ENCODE measurements at regions not wholly inside any gene's neighbourhood (a gene's known extent, or its start where the extent isn't known, plus 50 kb on each side); places are given as distances from the start of the nearest gene placed in this dataset.

DNA sequence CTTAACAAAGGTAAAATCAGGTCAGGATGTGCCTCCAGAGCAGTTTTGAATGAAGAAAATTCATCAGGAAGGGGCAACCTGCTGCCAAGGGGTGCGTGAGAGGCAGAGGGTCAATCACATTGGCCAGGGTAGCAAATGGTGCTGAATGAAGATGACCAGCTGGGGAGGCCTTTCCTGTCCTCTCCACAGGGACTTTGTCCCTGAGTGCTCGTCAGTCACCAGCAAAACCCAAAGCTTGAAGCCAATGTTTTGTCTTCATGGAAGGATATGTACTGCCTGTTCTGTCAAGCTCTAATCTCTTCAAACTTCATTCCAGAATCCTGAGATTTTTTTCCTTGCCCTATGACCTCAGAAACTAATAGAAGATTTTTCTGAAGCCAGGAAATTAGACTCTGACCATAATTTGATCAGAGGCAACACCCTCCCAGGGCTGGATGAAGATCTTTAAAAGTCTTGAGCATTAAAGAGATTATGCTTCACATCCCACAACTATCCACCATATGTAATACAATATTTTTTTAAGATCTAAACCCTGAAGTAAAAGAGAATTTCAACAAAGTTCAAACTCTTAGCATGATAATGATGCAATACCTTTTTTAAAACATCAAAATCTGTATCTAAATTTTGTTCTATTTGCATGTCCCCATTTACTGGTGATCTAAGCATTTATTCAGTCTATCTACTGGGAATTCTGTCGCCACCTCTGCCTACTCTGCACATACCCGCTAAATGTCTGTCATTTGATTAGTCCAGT, 243.0 kb downstream of the SNX13 start:
- no peak for DNase-seq (ENCODE audit: low spot score)

DNA sequence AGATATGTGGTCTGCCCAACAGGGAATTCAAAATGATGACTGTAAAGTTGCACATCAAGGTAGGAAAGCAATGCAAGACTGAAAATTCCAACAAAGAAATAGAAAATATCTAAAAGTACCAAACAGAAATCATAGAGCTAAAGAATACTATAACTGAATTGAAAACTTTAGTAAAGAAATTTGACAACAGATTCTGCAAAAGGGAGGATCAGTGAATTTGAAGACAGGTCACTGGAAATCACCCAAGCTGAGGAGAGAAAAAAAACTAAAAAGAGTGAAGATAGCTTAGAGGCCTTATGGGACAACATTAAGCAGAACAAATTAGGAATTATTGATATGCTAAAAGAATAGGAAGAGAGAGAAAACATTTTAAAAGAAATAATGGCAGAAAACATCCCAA, 240.6 kb downstream of the SNX13 start:
- no peak for DNase-seq (ENCODE audit: low spot score)

DNA sequence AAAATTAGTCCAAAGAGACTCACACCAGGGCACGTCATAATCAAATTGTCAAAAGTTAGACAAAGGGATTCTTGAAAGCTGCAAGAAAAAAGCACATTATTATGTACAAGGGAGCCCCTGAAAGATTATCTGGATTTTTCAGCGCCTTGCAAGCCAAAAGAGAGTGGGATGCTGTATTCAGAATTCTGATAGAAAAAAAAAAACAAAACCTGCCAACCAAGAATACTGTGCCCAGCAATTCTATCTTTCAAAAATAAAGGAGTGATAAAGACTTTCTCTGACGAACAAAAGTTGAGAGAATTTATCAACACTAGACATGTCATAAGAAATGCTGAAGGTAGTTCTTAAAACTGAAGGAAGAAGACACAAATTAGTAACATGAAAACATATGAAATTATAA, 240.2 kb downstream of the SNX13 start:
- DNase-seq (ENCODE audit: low spot score), result no peak

DNA sequence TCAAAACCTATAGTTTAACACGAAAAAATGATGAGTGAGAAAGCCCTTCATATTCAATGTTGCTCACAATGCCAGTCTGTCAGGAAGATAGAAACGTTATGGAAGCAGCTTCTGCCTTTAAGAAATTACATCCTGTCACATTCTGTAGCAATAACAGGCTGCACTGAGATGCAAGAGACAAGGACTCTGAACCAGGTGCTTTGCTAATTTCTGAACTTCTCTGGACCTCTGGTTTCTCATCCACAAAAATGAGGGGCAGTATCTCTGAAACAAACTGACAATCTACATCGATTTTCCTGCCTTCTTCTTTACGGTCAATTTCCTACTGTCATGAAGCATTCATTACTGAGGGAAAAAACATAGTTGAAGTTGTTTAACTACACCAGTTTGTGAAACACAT, 234.0 kb downstream of the SNX13 start:
- DNase-seq (ENCODE audit: low spot score), result no peak

DNA sequence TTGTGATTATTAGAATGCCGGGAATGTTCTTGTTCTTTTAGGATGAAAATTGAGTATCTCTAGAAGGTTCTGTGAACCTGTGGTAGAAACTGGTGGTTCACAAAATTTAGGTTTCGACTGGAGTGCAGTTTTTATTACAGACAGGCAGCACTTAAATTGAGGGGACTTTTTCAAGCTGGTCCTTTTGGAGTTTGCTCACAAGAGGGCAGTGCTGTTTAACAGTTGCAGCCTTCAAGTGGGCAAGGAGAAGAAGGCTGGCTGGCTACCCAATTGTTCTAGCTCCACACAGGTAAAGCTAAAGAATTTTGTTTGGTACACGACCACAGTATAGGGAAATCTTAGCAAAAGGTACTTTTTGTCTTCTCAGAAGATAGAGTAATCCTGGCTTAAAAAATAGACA, 233.6 kb downstream of the SNX13 start:
- DNase-seq (ENCODE audit: low spot score), result no peak

DNA sequence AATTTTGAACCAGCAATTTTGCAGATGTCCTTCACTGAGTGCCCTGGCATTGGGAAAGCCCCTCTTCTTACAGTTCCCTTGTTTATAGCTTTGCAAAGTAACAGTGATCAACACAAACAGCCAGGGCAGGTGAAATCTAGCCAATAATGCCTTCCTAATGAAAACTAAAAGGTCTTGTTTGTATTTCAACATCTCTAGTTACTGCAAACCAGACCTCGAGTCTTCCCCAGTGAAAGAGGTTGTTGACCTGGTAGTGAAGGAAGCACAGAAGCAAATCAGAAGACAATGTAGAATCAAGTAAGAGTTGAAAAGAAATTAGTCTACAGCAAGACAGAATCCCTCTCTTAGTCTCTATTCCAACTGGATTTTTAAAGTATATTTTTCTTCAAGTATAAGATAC, 231.2 kb downstream of the SNX13 start:
- DNase-seq (ENCODE audit: low spot score), result no peak

DNA sequence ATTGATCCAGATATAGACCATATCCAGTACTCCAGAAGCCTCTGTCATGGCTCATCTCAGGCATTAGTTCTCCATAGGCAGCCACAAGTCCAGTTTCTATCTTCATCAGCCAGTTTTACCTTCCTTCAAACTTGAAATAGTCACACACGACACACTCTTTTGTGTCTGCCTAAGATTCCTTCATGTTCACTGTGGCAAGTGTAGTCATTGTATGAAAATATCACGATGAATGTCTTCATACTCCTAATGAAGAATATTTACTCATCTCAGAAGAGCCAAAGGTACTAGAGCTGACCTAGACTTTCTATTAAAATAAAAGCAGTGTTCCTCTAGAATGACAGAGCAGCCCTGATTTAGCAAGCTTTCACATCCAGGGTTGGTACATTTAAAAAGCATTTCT, 230.7 kb downstream of the SNX13 start:
- DNase-seq (ENCODE audit: low spot score), result no peak

DNA sequence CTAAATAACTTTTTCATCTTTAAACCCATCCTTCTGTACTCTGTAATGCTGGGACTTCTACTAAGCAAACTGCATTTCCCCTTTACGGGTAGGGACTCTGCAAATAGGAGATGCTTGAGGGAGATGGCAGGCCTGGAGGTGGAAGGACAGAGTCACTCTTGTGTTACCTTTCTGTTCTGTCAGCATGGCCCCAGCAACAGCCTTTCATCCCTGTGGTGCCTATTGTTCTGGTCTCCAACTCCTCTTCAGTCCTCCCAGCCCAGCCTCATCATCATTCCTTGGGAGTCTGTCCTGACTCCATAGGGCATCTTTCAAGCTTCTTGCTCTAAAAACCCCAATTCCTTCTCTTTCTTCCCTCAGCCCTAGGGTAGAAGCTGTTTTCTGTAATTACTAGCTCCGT, 230.0 kb downstream of the SNX13 start:
- no peak for DNase-seq (ENCODE audit: low spot score)

DNA sequence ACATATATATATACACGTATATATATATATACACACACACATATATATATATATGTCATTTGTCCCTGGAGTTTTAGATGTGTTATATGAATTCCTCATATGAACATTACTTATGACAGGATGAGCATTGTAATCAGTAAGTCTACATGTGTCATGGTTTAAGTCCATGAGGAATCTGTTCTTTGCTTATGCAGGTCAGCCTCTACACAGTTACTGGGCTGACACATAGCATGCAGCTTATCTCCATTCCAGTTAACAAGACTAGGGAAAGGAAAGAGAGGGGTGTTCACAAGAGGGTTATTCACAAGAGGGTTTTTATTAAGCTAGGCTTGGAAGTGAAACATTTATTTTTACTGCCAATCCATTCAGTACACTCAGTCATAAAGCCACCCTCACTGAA, 226.7 kb downstream of the SNX13 start:
- no peak for DNase-seq (ENCODE audit: low spot score)

DNA sequence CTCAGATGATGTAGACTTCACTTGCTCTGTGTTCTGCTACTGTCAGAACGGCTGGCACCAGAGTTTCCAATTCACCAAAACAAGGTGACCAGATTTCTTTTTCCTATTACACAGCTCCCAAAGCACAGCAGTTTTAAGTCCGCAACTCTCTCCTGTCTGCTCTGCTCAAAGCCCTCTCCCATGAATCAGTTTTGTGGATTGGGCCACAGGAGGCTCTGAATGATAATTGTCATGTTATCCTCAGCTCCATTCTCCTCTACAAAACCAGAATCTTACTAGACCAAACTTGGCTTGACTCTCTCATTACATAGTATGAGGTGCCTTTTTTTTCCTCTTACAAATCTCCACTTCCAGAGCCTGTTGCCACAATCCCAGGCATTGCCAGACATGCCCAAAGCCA, 223.5 kb downstream of the SNX13 start:
- no peak for DNase-seq (ENCODE audit: low spot score)

DNA sequence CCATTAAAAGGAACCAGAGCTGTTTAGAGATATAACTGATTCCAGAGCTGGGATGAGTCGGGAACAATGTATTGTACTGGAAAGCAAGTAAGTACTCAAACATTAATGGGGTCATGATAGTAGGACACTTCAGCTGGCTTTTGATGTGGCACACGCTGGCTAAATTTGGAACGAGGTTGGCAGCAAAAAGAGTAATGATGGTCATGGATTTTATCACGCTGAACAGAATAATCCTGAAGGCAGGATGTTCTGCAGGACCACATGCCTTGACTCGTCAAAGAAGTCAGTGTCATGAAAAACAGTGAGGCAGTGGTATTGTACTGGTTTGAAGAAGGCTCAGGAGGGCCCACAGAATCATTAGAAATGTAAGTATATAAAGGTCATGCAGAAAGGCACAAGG, 220.3 kb downstream of the SNX13 start:
- DNase-seq (ENCODE audit: low spot score), result no peak

DNA sequence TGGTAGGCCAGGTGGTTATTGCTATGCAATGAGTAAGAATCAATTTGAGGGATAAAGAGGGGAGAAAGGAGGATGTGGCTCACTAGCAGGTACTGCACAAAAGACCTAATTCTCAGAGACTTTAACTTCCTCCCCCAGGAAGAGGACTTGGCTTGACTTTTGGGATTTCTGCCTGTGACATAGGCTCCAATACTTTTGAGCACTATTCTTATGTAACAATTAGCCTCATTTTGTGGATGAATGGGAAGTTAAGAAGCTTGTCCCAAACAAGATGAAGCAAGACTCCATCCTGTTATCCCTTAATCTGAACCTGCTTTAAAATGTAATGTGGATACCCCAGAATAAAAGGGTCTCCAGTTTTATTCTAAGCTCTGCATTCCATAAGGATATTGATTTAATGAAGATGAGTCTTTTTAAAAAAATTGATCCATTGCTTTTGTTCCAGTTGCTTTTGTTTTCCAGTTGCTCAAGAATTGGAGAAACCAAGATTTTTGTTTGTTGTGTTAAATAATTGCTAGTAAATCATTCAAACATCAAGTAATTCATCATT, 218.5 kb downstream of the SNX13 start:
- no peak for DNase-seq (ENCODE audit: low spot score)

DNA sequence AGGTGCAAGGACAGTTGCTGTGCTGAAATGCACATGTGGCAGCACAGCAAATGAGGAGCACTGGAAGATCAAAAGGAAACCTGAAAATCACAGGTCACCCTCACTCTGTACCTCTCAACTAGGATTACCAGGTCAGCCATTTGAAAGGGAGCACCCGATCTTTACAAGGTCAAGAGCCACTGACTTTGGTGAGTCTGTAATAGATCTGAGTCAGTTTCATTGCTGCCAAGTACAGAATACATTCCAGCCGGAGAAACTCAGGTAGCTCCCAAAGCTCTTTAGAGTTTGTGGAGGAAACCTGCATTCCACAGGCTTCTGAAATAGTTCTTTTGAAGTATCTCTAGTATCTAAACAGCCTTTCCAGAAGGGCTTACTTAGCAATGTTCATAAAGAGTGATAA, 217.5 kb downstream of the SNX13 start:
- DNase-seq (ENCODE audit: low spot score), result no peak

DNA sequence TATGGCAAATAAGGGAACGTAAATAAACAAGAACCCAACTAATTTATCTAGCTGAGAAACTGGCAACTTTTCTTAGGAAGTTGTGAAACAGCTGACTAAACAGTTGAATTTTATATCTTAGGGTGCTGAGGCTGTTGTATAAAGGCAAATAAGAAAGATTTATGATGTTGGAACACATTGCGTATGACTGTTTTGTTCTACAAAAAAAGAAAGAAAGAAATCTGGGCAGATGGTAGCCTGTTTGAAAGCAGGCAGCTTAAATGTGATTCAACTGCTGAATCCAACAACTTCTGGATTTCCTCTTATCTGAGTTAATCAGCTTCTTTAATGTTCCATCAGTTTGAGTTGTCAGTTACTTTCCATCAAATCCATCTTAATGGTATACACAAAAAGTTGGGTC, 214.5 kb downstream of the SNX13 start:
- DNase-seq (ENCODE audit: low spot score), result no peak

DNA sequence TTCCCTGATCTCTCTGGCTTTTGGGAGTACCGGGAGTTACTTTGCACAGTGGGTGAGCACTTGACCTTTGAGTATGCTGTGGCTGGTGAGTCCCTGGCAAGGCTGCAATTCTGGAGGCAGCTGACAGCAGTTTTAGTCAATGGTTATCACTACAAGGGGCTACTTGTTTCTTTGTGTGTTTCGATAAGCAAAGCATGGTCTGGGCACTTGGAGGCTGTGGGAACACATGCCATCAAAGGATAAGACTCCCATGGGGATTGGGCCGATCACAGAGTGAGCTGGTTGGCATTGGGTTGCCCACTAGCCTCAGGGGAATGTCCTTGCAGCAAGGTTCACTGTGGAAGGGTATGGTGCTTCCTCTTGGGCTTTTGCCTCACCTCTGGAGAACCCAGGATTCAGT, 208.2 kb downstream of the SNX13 start:
- DNase-seq (ENCODE audit: low spot score), result no peak

Measured in CD4-positive, alpha-beta T cell treated with Interleukin-6 at 100 ng/mL for 8 hours (primary cell).